Gastroesophageal sphincter (tissue), 3 donors: ENCODE measurements at regions not wholly inside any gene's neighbourhood (a gene's known extent, or its start where the extent isn't known, plus 50 kb on each side); places are given as distances from the start of the nearest gene placed in this dataset.

Experiments
- POLR2A ChIP-seq, 2 donors: fragments of 450-650 bp; IDR thresholded peaks; one replicate each; pipeline ENCODE4 v1.6.1; 2017; ENCODE audit warnings: antibody characterized with exemption in 2 of 2, mild to moderate bottlenecking in 2 of 2, moderate library complexity in 1 of 2
- TF ChIP-seq, protein P1 (sequence below), 4 experiments: fragments of 200-600 bp in 2 of 4; fragments of 450-650 bp in 2 of 4; sonication (generic) in 1 of 4; IDR thresholded peaks; one replicate each; pipeline ENCODE4 v1.5.1; 2017 to 2019; ENCODE audit warnings: antibody characterized with exemption in 4 of 4, mild to moderate bottlenecking in 2 of 4, moderate library complexity in 2 of 4

DNA sequence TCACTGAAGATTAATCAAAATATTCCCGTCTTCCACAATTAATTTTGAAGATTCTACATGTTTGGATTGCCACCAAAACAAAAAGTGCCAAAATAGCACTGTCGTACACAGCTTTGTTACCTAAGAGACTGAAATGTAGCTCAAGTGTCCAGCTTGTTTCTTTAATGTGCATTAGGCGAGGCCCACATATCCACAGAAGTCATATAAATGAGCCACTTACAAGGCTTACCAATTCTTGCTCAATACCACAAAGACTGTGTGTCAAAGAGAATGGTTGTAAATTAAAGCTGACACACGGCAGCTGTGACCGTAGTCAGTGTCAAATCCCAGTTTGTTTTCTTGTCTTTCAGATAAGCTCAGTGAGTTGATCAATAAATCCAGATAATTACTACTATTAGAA lies 639.4 kb upstream of the TBL1XR1 start:
- TF ChIP-seq POLR2A (IDR thresholded peaks at IDR 0.05) = no peak
- TF ChIP-seq, protein P1, sequence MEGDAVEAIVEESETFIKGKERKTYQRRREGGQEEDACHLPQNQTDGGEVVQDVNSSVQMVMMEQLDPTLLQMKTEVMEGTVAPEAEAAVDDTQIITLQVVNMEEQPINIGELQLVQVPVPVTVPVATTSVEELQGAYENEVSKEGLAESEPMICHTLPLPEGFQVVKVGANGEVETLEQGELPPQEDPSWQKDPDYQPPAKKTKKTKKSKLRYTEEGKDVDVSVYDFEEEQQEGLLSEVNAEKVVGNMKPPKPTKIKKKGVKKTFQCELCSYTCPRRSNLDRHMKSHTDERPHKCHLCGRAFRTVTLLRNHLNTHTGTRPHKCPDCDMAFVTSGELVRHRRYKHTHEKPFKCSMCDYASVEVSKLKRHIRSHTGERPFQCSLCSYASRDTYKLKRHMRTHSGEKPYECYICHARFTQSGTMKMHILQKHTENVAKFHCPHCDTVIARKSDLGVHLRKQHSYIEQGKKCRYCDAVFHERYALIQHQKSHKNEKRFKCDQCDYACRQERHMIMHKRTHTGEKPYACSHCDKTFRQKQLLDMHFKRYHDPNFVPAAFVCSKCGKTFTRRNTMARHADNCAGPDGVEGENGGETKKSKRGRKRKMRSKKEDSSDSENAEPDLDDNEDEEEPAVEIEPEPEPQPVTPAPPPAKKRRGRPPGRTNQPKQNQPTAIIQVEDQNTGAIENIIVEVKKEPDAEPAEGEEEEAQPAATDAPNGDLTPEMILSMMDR (IDR thresholded peaks at IDR 0.05) = no peak
